NB4 (cell line): ENCODE measurements at regions not wholly inside any gene's neighbourhood (a gene's known extent, or its start where the extent isn't known, plus 50 kb on each side); places are given as distances from the start of the nearest gene placed in this dataset.

Experiments
- DNase-seq: peaks from one replicate; pipeline ENCODE4 v3.0.0; 2010; ENCODE audit warnings: low read depth
- H3K4me3 ChIP-seq: one replicate; pipeline ENCODE4 v1.5.1; 2011; ENCODE audit warnings: mild to moderate bottlenecking, low read depth, low read length, moderate library complexity
- CTCF ChIP-seq: IDR thresholded peaks from one replicate; pipeline ENCODE4 v1.5.1; 2012; ENCODE audit warnings: low read depth, low read length
- MYC ChIP-seq: IDR thresholded peaks from 2 replicates; pipeline ENCODE4 v1.6.1; 2011; ENCODE audit warnings: low read depth, low read length
- POLR2A ChIP-seq: IDR thresholded peaks from 2 replicates; pipeline ENCODE4 v1.6.1; 2011; ENCODE audit warnings: mild to moderate bottlenecking; ENCODE audit not compliant: insufficient read length; ENCODE audit errors: extremely low read depth
- TF ChIP-seq, protein P1 (sequence below): IDR thresholded peaks from 2 replicates; pipeline ENCODE4 v1.6.1; 2011; ENCODE audit warnings: low read depth, low read length

- no peak overlapping the region for H3K4me3 ChIP-seq
- DNase-seq, result no peak
- TF ChIP-seq CTCF, result no peak
- TF ChIP-seq, protein P1, sequence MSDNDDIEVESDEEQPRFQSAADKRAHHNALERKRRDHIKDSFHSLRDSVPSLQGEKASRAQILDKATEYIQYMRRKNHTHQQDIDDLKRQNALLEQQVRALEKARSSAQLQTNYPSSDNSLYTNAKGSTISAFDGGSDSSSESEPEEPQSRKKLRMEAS, result no peak
- TF ChIP-seq POLR2A, result no peak
- TF ChIP-seq MYC, result no peak
Measured at GRCh38 chrX:30939928-30940327, 50.9 kb upstream of the TAB3 start.
